H1 (cell line): ENCODE measurements at regions not wholly inside any gene's neighbourhood (a gene's known extent, or its start where the extent isn't known, plus 50 kb on each side); places are given as distances from the start of the nearest gene placed in this dataset.

ENCODE experiments used
- CTCF ChIA-PET: fragments of 300-600 bp; sonication (Branson Sonifier 250); formaldehyde crosslinking; loops from one replicate; lab custom pipeline; 2021; ENCODE audit not compliant: partially characterized antibody; lab: Charles Lee
- POLR2A ChIA-PET: fragments of 300-600 bp; sonication (Branson Sonifier 250); formaldehyde crosslinking; loops from one replicate; lab custom pipeline; 2021; ENCODE audit warnings: inconsistent platforms; ENCODE audit not compliant: partially characterized antibody; lab: Charles Lee
- DNase-seq, 2 experiments: peaks; one replicate each; pipeline versions ENCODE4 v3.0.0 to v3.0.0-alpha.2; 2010 to 2022; ENCODE audit warnings: low spot score in 2 of 2, low read depth in 1 of 2, mixed read lengths in 1 of 2
- FAIRE-seq: peaks from 2 replicates; lab custom pipeline; 2011; peaks lifted over from hg19 to GRCh38; lab: Jason Lieb, UNC
- H2AFZ ChIP-seq: 2 replicates; pipeline ENCODE4 v1.8.1; 2012; ENCODE audit warnings: low read length, inconsistent platforms
- H2AK5ac ChIP-seq: 2 replicates; pipeline ENCODE4 v1.6.1; 2013; ENCODE audit warnings: low read depth, low read length
- H2BK120ac ChIP-seq: replicated peaks from 2 replicates; pipeline ENCODE3; 2013; ENCODE audit warnings: low read depth, low read length, inconsistent platforms
- H2BK12ac ChIP-seq: 2 replicates; pipeline ENCODE4 v1.6.1; 2013; ENCODE audit warnings: low read depth, low read length
- H2BK15ac ChIP-seq: 2 replicates; pipeline ENCODE4 v1.6.1; 2013; ENCODE audit warnings: low read length
- H2BK20ac ChIP-seq: 2 replicates; pipeline ENCODE4 v1.6.1; 2013; ENCODE audit warnings: low read length
- H2BK5ac ChIP-seq: 2 replicates; pipeline ENCODE4 v1.6.1; 2013; ENCODE audit warnings: low read depth, low read length
- H3K14ac ChIP-seq: 2 replicates; pipeline ENCODE4 v1.6.1; 2013; ENCODE audit warnings: inconsistent platforms; ENCODE audit not compliant: insufficient read length
- H3K18ac ChIP-seq: 2 replicates; pipeline ENCODE4 v1.6.1; 2013; ENCODE audit warnings: low read length; ENCODE audit errors: extremely low read depth
- H3K23ac ChIP-seq: 2 replicates; pipeline ENCODE4 v1.6.1; 2013; ENCODE audit warnings: inconsistent platforms; ENCODE audit not compliant: insufficient read length
- H3K23me2 ChIP-seq: 2 replicates; pipeline ENCODE4 v1.6.1; 2013; ENCODE audit warnings: low read depth, low read length
- H3K27ac ChIP-seq: 2 replicates; pipeline ENCODE4 v1.6.1; 2011; ENCODE audit warnings: low read depth, low read length, inconsistent platforms
- H3K27me3 ChIP-seq, 4 experiments: replicated peaks in 1 of 4; 1 replicate in 1 of 4; 2 replicates in 3 of 4; pipeline versions ENCODE4 v1.6.1 to v1.8.1; 2011 to 2013; ENCODE audit warnings: low read length in 3 of 4, mild to moderate bottlenecking in 3 of 4, inconsistent platforms in 2 of 4, mixed read lengths in 2 of 4, moderate library complexity in 1 of 4; ENCODE audit not compliant: control insufficient read depth in 3 of 4, insufficient read depth in 3 of 4; ENCODE audit errors: extremely low read depth in 1 of 4
- H3K36me3 ChIP-seq, 4 experiments: 2 replicates each; pipeline versions ENCODE4 v1.6.1 to v1.8.1; 2011 to 2013; ENCODE audit warnings: mild to moderate bottlenecking in 4 of 4, low read length in 3 of 4, moderate library complexity in 2 of 4, control low read depth in 1 of 4, inconsistent platforms in 1 of 4; ENCODE audit not compliant: insufficient read depth in 4 of 4, control insufficient read depth in 2 of 4
- H3K4ac ChIP-seq: replicated peaks from 2 replicates; pipeline ENCODE3; 2013; ENCODE audit warnings: low read length, low read depth, mixed read lengths, inconsistent platforms; ENCODE audit not compliant: insufficient read length
- H3K4me1 ChIP-seq, 4 experiments: replicated peaks in 1 of 4; 1 replicate in 1 of 4; 2 replicates in 3 of 4; pipeline versions ENCODE4 v1.6.1 to v1.8.1; 2011 to 2013; ENCODE audit warnings: low read length in 3 of 4, inconsistent platforms in 2 of 4, mixed read lengths in 1 of 4; ENCODE audit not compliant: insufficient read depth in 4 of 4, control insufficient read depth in 3 of 4
- H3K4me2 ChIP-seq, 2 experiments: 2 replicates each; pipeline versions ENCODE4 v1.6.1 to v1.8.1; 2011 to 2013; ENCODE audit warnings: low read depth in 2 of 2, low read length in 2 of 2, control low read depth in 1 of 2, inconsistent platforms in 1 of 2, mild to moderate bottlenecking in 1 of 2; ENCODE audit not compliant: insufficient read depth in 1 of 2
- H3K4me3 ChIP-seq, 4 experiments: fragments of 200-600, 300-600 bp in 1 of 4; sonication (generic), shearing (Covaris generic), sonication (Bioruptor Twin) in 1 of 4; 2 replicates each; pipeline versions ENCODE4 v1.5.1 to v1.8.1; 2011 to 2016; ENCODE audit warnings: low read length in 4 of 4, low read depth in 3 of 4, control low read depth in 2 of 4, inconsistent platforms in 2 of 4, mild to moderate bottlenecking in 2 of 4, mixed read lengths in 1 of 4, moderate library complexity in 1 of 4; ENCODE audit not compliant: insufficient read depth in 2 of 4; ENCODE audit errors: extremely low read depth in 1 of 4
- H3K56ac ChIP-seq: replicated peaks from 2 replicates; pipeline ENCODE3; 2013; ENCODE audit warnings: low read depth, mild to moderate bottlenecking, mixed read lengths, low read length, inconsistent platforms; ENCODE audit not compliant: insufficient read length
- H3K79me1 ChIP-seq: 2 replicates; pipeline ENCODE4 v1.6.1; 2013; ENCODE audit warnings: low read depth, low read length, control low read depth
- H3K79me2 ChIP-seq, 2 experiments: 2 replicates each; pipeline versions ENCODE4 v1.6.1 to v1.8.1; 2012 to 2013; ENCODE audit warnings: low read length in 2 of 2, mild to moderate bottlenecking in 2 of 2, inconsistent platforms in 1 of 2; ENCODE audit not compliant: insufficient read depth in 2 of 2, control insufficient read depth in 1 of 2
- H3K9ac ChIP-seq, 4 experiments: replicated peaks in 1 of 4; 1 replicate in 1 of 4; 2 replicates in 3 of 4; pipeline versions ENCODE4 v1.6.1 to v1.8.1; 2011 to 2013; ENCODE audit warnings: low read depth in 3 of 4, low read length in 3 of 4, control low read depth in 2 of 4, mild to moderate bottlenecking in 2 of 4, moderate library complexity in 2 of 4, inconsistent platforms in 1 of 4; ENCODE audit errors: extremely low read depth in 1 of 4
- H3K9me3 ChIP-seq, 2 experiments: 2 replicates each; pipeline versions ENCODE4 v1.6.1 to v1.8.1; 2012 to 2013; ENCODE audit warnings: mild to moderate bottlenecking in 2 of 2, moderate library complexity in 2 of 2, control low read depth in 1 of 2, inconsistent platforms in 1 of 2, low read depth in 1 of 2, low read length in 1 of 2, mixed read lengths in 1 of 2; ENCODE audit not compliant: insufficient read depth in 2 of 2
- H4K20me1 ChIP-seq, 2 experiments: replicated peaks in 1 of 2; 2 replicates each; pipeline versions ENCODE3 to v1.8.1; 2011 to 2013; ENCODE audit warnings: inconsistent platforms in 2 of 2, low read length in 2 of 2, mild to moderate bottlenecking in 1 of 2; ENCODE audit not compliant: insufficient read depth in 2 of 2, control insufficient read depth in 1 of 2
- H4K5ac ChIP-seq: 2 replicates; pipeline ENCODE4 v1.6.1; 2013; ENCODE audit warnings: low read length, low read depth, mixed read lengths, inconsistent platforms; ENCODE audit not compliant: insufficient read length
- H4K8ac ChIP-seq: 2 replicates; pipeline ENCODE4 v1.8.0; 2013; ENCODE audit warnings: mild to moderate bottlenecking, moderate library complexity, low read length, inconsistent platforms; ENCODE audit not compliant: insufficient read depth; ENCODE audit errors: extremely low read depth
- H4K91ac ChIP-seq: replicated peaks from 2 replicates; pipeline ENCODE3; 2013; ENCODE audit warnings: low read length, mixed read lengths, inconsistent platforms; ENCODE audit not compliant: insufficient read length
- ASH2L ChIP-seq: fragments of 200-600, 300-600 bp; sonication (generic); IDR thresholded peaks from one replicate; pipeline ENCODE4 v1.7.1; 2017; ENCODE audit warnings: low read length
- EGR1 ChIP-seq: IDR thresholded peaks from 2 replicates; pipeline ENCODE4 v1.6.1; 2011; ENCODE audit warnings: low read depth, low read length, borderline replicate concordance
- JUN ChIP-seq: IDR thresholded peaks from 2 replicates; pipeline ENCODE4 v1.6.1; 2011; ENCODE audit warnings: low read depth, mild to moderate bottlenecking, improper control_type of control experiment, low read length
- JUND ChIP-seq: IDR thresholded peaks from 2 replicates; pipeline ENCODE4 v1.6.1; 2011; ENCODE audit warnings: mild to moderate bottlenecking, improper control_type of control experiment, low read length
- POU5F1 ChIP-seq: IDR thresholded peaks from 2 replicates; pipeline ENCODE4 v1.6.1; 2011; ENCODE audit warnings: low read depth, mild to moderate bottlenecking, low read length, moderate library complexity
- RXRA ChIP-seq: IDR thresholded peaks from 2 replicates; pipeline ENCODE4 v1.6.1; 2011; ENCODE audit warnings: low read depth, mild to moderate bottlenecking, low read length, moderate library complexity; ENCODE audit not compliant: insufficient read depth
- SP1 ChIP-seq: IDR thresholded peaks from 2 replicates; pipeline ENCODE4 v1.6.1; 2011; ENCODE audit warnings: low read depth, low read length
- TAF7 ChIP-seq: optimal IDR thresholded peaks from 2 replicates; pipeline ENCODE3; 2011; ENCODE audit warnings: low read depth, mild to moderate bottlenecking, inconsistent platforms, low read length, moderate library complexity, borderline replicate concordance
- YY1 ChIP-seq: IDR thresholded peaks from 2 replicates; pipeline ENCODE4 v1.6.1; 2011; ENCODE audit warnings: low read depth, mild to moderate bottlenecking, low read length
- WGBS, 2 experiments: shearing (Covaris generic) in 1 of 2; methylation state at CpG; one replicate each; pipeline versions ENCODE4 v1.1.6 to v1.1.7; 2013 to 2015; ENCODE audit warnings: low lambda C conversion rate in 2 of 2, mixed read lengths in 2 of 2, inconsistent platforms in 1 of 2, low coverage in 1 of 2, missing lambda C conversion rate in 1 of 2; ENCODE audit not compliant: insufficient replicate concordance in 2 of 2, insufficient coverage in 1 of 2, insufficient read length in 1 of 2; ENCODE audit errors: extremely low coverage in 1 of 2, missing lambda C conversion rate in 1 of 2; 5-methylcytosine and 5-hydroxymethylcytosine counted together
- TF ChIP-seq, protein P1 (sequence below), 3 experiments: IDR thresholded peaks; 1 replicate in 2 of 3; 2 replicates in 1 of 3; pipeline versions ENCODE4 v1.5.1 to v1.6.1; 2011; ENCODE audit warnings: low read length in 3 of 3, mild to moderate bottlenecking in 3 of 3, inconsistent platforms in 2 of 3, low read depth in 1 of 3, moderate library complexity in 1 of 3; ENCODE audit not compliant: insufficient read depth in 1 of 3; ENCODE audit errors: control extremely low read depth in 1 of 3

- H3K79me1 ChIP-seq: no peaks in the 10 kb centered on the region
- H2BK20ac ChIP-seq: no peak overlapping the region
- no peaks in the 10 kb centered on the region; the same call in 1 of the 2 replicates for H3K23me2 ChIP-seq
- no peak for FAIRE-seq
- H3K4me2 ChIP-seq: no peak overlapping the region
- no peak for TF ChIP-seq EGR1
- TF ChIP-seq, protein P1, sequence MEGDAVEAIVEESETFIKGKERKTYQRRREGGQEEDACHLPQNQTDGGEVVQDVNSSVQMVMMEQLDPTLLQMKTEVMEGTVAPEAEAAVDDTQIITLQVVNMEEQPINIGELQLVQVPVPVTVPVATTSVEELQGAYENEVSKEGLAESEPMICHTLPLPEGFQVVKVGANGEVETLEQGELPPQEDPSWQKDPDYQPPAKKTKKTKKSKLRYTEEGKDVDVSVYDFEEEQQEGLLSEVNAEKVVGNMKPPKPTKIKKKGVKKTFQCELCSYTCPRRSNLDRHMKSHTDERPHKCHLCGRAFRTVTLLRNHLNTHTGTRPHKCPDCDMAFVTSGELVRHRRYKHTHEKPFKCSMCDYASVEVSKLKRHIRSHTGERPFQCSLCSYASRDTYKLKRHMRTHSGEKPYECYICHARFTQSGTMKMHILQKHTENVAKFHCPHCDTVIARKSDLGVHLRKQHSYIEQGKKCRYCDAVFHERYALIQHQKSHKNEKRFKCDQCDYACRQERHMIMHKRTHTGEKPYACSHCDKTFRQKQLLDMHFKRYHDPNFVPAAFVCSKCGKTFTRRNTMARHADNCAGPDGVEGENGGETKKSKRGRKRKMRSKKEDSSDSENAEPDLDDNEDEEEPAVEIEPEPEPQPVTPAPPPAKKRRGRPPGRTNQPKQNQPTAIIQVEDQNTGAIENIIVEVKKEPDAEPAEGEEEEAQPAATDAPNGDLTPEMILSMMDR (IDR thresholded peaks at IDR 0.05; ENCODE audit: control extremely low read depth in 1 of 3, insufficient read depth in 1 of 3, low read depth in 1 of 3, low read length in 3 of 3): no peak
- TF ChIP-seq RXRA: no peak
- TF ChIP-seq YY1: no peak
- TF ChIP-seq JUN: no peak
- TF ChIP-seq TAF7: no peak
- no peak for TF ChIP-seq ASH2L
- no peak for TF ChIP-seq JUND
- no peak for TF ChIP-seq POU5F1
- no peak for TF ChIP-seq SP1
- no peak for DNase-seq
- H3K14ac ChIP-seq: no peak overlapping the region
- H3K36me3 ChIP-seq: no peaks in the 10 kb centered on the region
- POLR2A ChIA-PET: no interaction called here
- no peaks in the 10 kb centered on the region for H3K9me3 ChIP-seq
- H2BK5ac ChIP-seq: no peak overlapping the region
- H3K4me1 ChIP-seq: no peaks in the 10 kb centered on the region
- H2BK12ac ChIP-seq: no peak overlapping the region
- H3K27ac ChIP-seq: no peak overlapping the region
- H3K23ac ChIP-seq: no peak overlapping the region
- H4K8ac ChIP-seq: no peak overlapping the region
- CTCF ChIA-PET: interaction anchor here (1.2 to 1.5 kb wide), 3 partner anchors 10 to 19 kb away, joined by 3 to 8 read pairs (median 3); no protein-coding TSS in a partner anchor
- H2BK15ac ChIP-seq: no peak overlapping the region
- no peak overlapping the region for H4K5ac ChIP-seq
- H3K4me3 ChIP-seq: no peak overlapping the region
- no peak overlapping the region for H2AK5ac ChIP-seq
- H3K27me3 ChIP-seq: no peaks in the 10 kb centered on the region; a peak in 1 of 7 replicates
- no peak overlapping the region for H4K91ac ChIP-seq
- no peak overlapping the region for H3K4ac ChIP-seq
- H3K79me2 ChIP-seq: no peaks in the 10 kb centered on the region
- no peak overlapping the region for H3K56ac ChIP-seq
- no peak overlapping the region for H3K18ac ChIP-seq
- no peaks in the 10 kb centered on the region for H4K20me1 ChIP-seq
- no peak overlapping the region for H3K9ac ChIP-seq
- 90% methylated on average over 13 of the region's 13 CpGs; no CpG with 5 or more reads in 1 of the 2 experiments for WGBS, 2 experiments
- no peak overlapping the region for H2AFZ ChIP-seq
- H2BK120ac ChIP-seq: no peak overlapping the region
Observed at GRCh38 chr22:44646141-44646540, 55.9 kb upstream of the PRR5 start.
